GM12891 (cell line): ENCODE measurements at regions not wholly inside any gene's neighbourhood (a gene's known extent, or its start where the extent isn't known, plus 50 kb on each side); places are given as distances from the start of the nearest gene placed in this dataset.

Experiments
- DNase-seq: peaks from one replicate; pipeline ENCODE4 v3.0.0; 2011; ENCODE audit warnings: low spot score; ENCODE audit not compliant: insufficient read length
- FAIRE-seq: peaks from 2 replicates; lab custom pipeline; 2011; peaks lifted over from hg19 to GRCh38; lab: Jason Lieb, UNC
- PAX5 ChIP-seq: IDR thresholded peaks from 2 replicates; pipeline ENCODE4 v1.6.1; 2011; ENCODE audit warnings: low read length, moderate library complexity, mild to moderate bottlenecking; ENCODE audit not compliant: insufficient read depth, severe bottlenecking
- POLR2A ChIP-seq: IDR thresholded peaks from 2 replicates; pipeline ENCODE4 v1.6.1; 2011; ENCODE audit warnings: low read depth, low read length, control low read depth
- POLR2AphosphoS5 ChIP-seq: IDR thresholded peaks from 2 replicates; pipeline ENCODE4 v1.6.1; 2011; ENCODE audit warnings: low read depth, low read length, control low read depth
- POU2F2 ChIP-seq: IDR thresholded peaks from 2 replicates; pipeline ENCODE4 v1.6.1; 2011; ENCODE audit warnings: low read depth, mild to moderate bottlenecking, control low read depth, low read length, moderate library complexity
- SPI1 ChIP-seq: IDR thresholded peaks from 2 replicates; pipeline ENCODE4 v1.6.1; 2011; ENCODE audit warnings: low read depth, low read length, control low read depth
- TAF1 ChIP-seq: IDR thresholded peaks from 2 replicates; pipeline ENCODE4 v1.6.1; 2011; ENCODE audit warnings: low read depth, low read length, control low read depth

GRCh38 chr6:145132709-145133108, 602.6 kb downstream of the EPM2A start:
- DNase-seq (no peak), FAIRE-seq (no peak)
- TF ChIP-seq POU2F2 (no peak), POLR2AphosphoS5 (no peak), POLR2A (no peak), PAX5 (no peak), TAF1 (no peak), SPI1 (no peak)

- FAIRE-seq (no peak), DNase-seq (no peak)
- TF ChIP-seq SPI1 (no peak), PAX5 (no peak), POU2F2 (no peak), POLR2AphosphoS5 (no peak), POLR2A (no peak), TAF1 (no peak)
Measured at GRCh38 chr6:145135702-145136101, 599.6 kb downstream of the EPM2A start.

- no peak for TF ChIP-seq POLR2A
- no peak for TF ChIP-seq TAF1
- TF ChIP-seq SPI1: no peak
- no peak for TF ChIP-seq PAX5
- no peak for TF ChIP-seq POLR2AphosphoS5
- TF ChIP-seq POU2F2: no peak
- no peak for DNase-seq
- no peak for FAIRE-seq
Measured at GRCh38 chr6:145137425-145137824, 597.9 kb downstream of the EPM2A start.

GRCh38 chr6:145138469-145139139, 596.7 kb downstream of the EPM2A start:
- FAIRE-seq (no peak), DNase-seq (no peak)
- TF ChIP-seq TAF1: no peak
- no peak for TF ChIP-seq POU2F2
- TF ChIP-seq PAX5: no peak
- TF ChIP-seq POLR2A: no peak
- no peak for TF ChIP-seq SPI1
- no peak for TF ChIP-seq POLR2AphosphoS5

- no peak for TF ChIP-seq POU2F2
- no peak for FAIRE-seq
- no peak for DNase-seq
Measured at GRCh38 chr6:145139140-145139850, 596.0 kb downstream of the EPM2A start.

GRCh38 chr6:145139895-145140294, 595.4 kb downstream of the EPM2A start:
- no peak for FAIRE-seq
- no peak for DNase-seq
- no peak for TF ChIP-seq TAF1
- TF ChIP-seq PAX5: no peak
- TF ChIP-seq POU2F2: no peak
- no peak for TF ChIP-seq SPI1
- no peak for TF ChIP-seq POLR2A
- no peak for TF ChIP-seq POLR2AphosphoS5

GRCh38 chr6:145141572-145141971, 593.7 kb downstream of the EPM2A start:
- no peak for TF ChIP-seq POLR2AphosphoS5
- TF ChIP-seq SPI1: no peak
- no peak for TF ChIP-seq POU2F2
- TF ChIP-seq POLR2A: no peak
- no peak for TF ChIP-seq PAX5
- TF ChIP-seq TAF1: no peak
- FAIRE-seq: no peak
- no peak for DNase-seq

- DNase-seq (no peak), FAIRE-seq (no peak)
- TF ChIP-seq POLR2A (no peak), POLR2AphosphoS5 (no peak), PAX5 (no peak), POU2F2 (no peak)
Measured at GRCh38 chr6:145142958-145143357, 592.4 kb downstream of the EPM2A start.

GRCh38 chr6:145143379-145143778, 591.9 kb downstream of the EPM2A start:
- FAIRE-seq: no peak
- no peak for TF ChIP-seq PAX5
- TF ChIP-seq SPI1: no peak
- DNase-seq: no peak

GRCh38 chr6:145147559-145147958, 587.8 kb downstream of the EPM2A start:
- TF ChIP-seq POLR2A (no peak), PAX5 (no peak), TAF1 (no peak), POLR2AphosphoS5 (no peak), POU2F2 (no peak)
- FAIRE-seq (no peak), DNase-seq (no peak)
